ENCODE measurements at regions not wholly inside any gene's neighbourhood (a gene's known extent, or its start where the extent isn't known, plus 50 kb on each side); places are given as distances from the start of the nearest gene placed in this dataset.

- no peak for TF ChIP-seq CTCF (IDR thresholded peaks at IDR 0.05; ENCODE audit: insufficient read depth, low read length, poor library complexity, severe bottlenecking)
- TF ChIP-seq EZH2phosphoT487 (conservative IDR thresholded peaks at IDR 0.05; ENCODE audit: low read length): no peak
Observed at GRCh38 chr9:81390792-81391456, 298.4 kb downstream of the TLE1 start.
